ENCODE measurements at regions not wholly inside any gene's neighbourhood (a gene's known extent, or its start where the extent isn't known, plus 50 kb on each side); places are given as distances from the start of the nearest gene placed in this dataset.

- no peaks in the 10 kb centered on the region for H3K9me3 ChIP-seq (ENCODE audit: control insufficient read depth, insufficient read depth, low read length)
- BruUV-seq (replicated peaks): no TSS peak
- no peak overlapping the region for H2BK5ac ChIP-seq (ENCODE audit: low read depth, low read length, poor library complexity, severe bottlenecking)
- POLR2A ChIA-PET (ENCODE audit: unreplicated experiment): no interaction called here
- TF ChIP-seq POLR2A (IDR thresholded peaks at IDR 0.05; ENCODE audit: low read depth, low read length) (no peak), NFE2L2 (IDR thresholded peaks at IDR 0.05; ENCODE audit: low read depth, low read length) (no peak), FOS (IDR thresholded peaks at IDR 0.05; ENCODE audit: low read depth, low read length) (no peak), BHLHE40 (IDR thresholded peaks at IDR 0.05; ENCODE audit: low read depth, low read length) (no peak), RCOR1 (IDR thresholded peaks at IDR 0.05; ENCODE audit: insufficient replicate concordance, low read length) (no peak), SMC3 (IDR thresholded peaks at IDR 0.05; ENCODE audit: low read depth, low read length) (no peak)
- TF ChIP-seq, protein P1, sequence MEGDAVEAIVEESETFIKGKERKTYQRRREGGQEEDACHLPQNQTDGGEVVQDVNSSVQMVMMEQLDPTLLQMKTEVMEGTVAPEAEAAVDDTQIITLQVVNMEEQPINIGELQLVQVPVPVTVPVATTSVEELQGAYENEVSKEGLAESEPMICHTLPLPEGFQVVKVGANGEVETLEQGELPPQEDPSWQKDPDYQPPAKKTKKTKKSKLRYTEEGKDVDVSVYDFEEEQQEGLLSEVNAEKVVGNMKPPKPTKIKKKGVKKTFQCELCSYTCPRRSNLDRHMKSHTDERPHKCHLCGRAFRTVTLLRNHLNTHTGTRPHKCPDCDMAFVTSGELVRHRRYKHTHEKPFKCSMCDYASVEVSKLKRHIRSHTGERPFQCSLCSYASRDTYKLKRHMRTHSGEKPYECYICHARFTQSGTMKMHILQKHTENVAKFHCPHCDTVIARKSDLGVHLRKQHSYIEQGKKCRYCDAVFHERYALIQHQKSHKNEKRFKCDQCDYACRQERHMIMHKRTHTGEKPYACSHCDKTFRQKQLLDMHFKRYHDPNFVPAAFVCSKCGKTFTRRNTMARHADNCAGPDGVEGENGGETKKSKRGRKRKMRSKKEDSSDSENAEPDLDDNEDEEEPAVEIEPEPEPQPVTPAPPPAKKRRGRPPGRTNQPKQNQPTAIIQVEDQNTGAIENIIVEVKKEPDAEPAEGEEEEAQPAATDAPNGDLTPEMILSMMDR (conservative IDR thresholded peaks at IDR 0.05; ENCODE audit: low read depth, low read length): no peak
- no peak overlapping the region for H2AK9ac ChIP-seq (replicated peaks; ENCODE audit: low read depth, low read length, poor library complexity)
- no peak overlapping the region for H4K5ac ChIP-seq (ENCODE audit: low read depth, low read length)
- H2AFZ ChIP-seq (replicated peaks; ENCODE audit: low read length, poor library complexity): no peak overlapping the region
- ATAC-seq (ENCODE audit: low read depth): no peak
- H3K9ac ChIP-seq (ENCODE audit: low read depth, low read length): no peak overlapping the region
- no peaks in the 10 kb centered on the region for H3K27me3 ChIP-seq (ENCODE audit: control insufficient read depth, insufficient read depth, low read length)
- H3K4me3 ChIP-seq (ENCODE audit: insufficient read depth, low read depth, low read length): no peak overlapping the region
- no peak overlapping the region for H3K4ac ChIP-seq (ENCODE audit: low read depth, low read length)
- H3K56ac ChIP-seq (ENCODE audit: extremely low read depth, insufficient read depth, low read length): no peak overlapping the region
- H3K36me3 ChIP-seq (ENCODE audit: control insufficient read depth, insufficient read depth, low read length): no peaks in the 10 kb centered on the region
- intact Hi-C loops (cut with micrococcal nuclease): no loop called here
- no peak for DNase-seq
- H3K4me2 ChIP-seq (ENCODE audit: low read depth, low read length): no peak overlapping the region
- dilution Hi-C loops (cut with HindIII; ENCODE audit: low sequenced_read_pairs, unreplicated experiment): no loop called here
- H2BK15ac ChIP-seq (ENCODE audit: low read depth, low read length): no peak overlapping the region
- no peak overlapping the region for H2AK5ac ChIP-seq (ENCODE audit: low read depth, low read length)
- H4K91ac ChIP-seq (ENCODE audit: insufficient read depth, low read depth, low read length): no peak overlapping the region
- no peak overlapping the region for H2BK20ac ChIP-seq (ENCODE audit: low read depth, low read length)
- no peak overlapping the region for H3K18ac ChIP-seq (ENCODE audit: low read depth, low read length)
- no peak overlapping the region for H3K23ac ChIP-seq (ENCODE audit: low read depth, low read length)
- no peak overlapping the region for H3K27ac ChIP-seq (ENCODE audit: insufficient read depth, low read length)
- H4K20me1 ChIP-seq (ENCODE audit: insufficient read depth, low read length): no peaks in the 10 kb centered on the region
- no peak overlapping the region for H3K14ac ChIP-seq (replicated peaks; ENCODE audit: low read depth, low read length)
- no peak overlapping the region for H2BK120ac ChIP-seq (ENCODE audit: low read depth, low read length)
- in situ Hi-C loops (cut with MboI; ENCODE audit: low sequenced_read_pairs): no loop called here
- H3K4me1 ChIP-seq (ENCODE audit: control insufficient read depth, insufficient read depth, low read length): no peaks in the 10 kb centered on the region
- CTCF ChIA-PET: no interaction called here
- 88% methylated on average over 1 of the region's 6 CpGs; no CpG with 5 or more reads in 1 of the 2 experiments for WGBS, 2 experiments (ENCODE audit: extremely low coverage in 2 of 2, insufficient read length in 1 of 2)
- H4K8ac ChIP-seq (ENCODE audit: low read depth in 2 of 2, low read length in 2 of 2): no peak overlapping the region
- no peaks in the 10 kb centered on the region for H3K79me1 ChIP-seq (ENCODE audit: low read depth in 1 of 2, low read length in 2 of 2)
- H3K9me1 ChIP-seq (ENCODE audit: insufficient read depth, low read length): no peaks in the 10 kb centered on the region
These were observed 77.8 kb upstream of the L3MBTL3 start for GRCh38 chr6:129940454-129941195.

Data from IMR-90 (cell line).